T-helper 1 cell treated with Interleukin-12 subunit alpha and Interleukin-12 subunit beta and Interleukin-4 antibody, amounts not matched to agents 30 ng/mL and 1 ng/mL, for 36 hours (primary cell): ENCODE measurements at regions not wholly inside any gene's neighbourhood (a gene's known extent, or its start where the extent isn't known, plus 50 kb on each side); places are given as distances from the start of the nearest gene placed in this dataset.
"Not testable (repeated sequence)": the region's sequence is repeated elsewhere in the genome, so short reads cannot be mapped to it uniquely, and the experiment has no call there.

ENCODE experiments used
- intact Hi-C: fragments of 100-400 bp; cut with micrococcal nuclease; formaldehyde crosslinking; loops from one replicate; pipeline ENCODE4 v1.15.1; 2024

GRCh38 chr13:94824601-94825000, 112.3 kb upstream of the SOX21 start:
- intact Hi-C loops = no loop called here

DNA sequence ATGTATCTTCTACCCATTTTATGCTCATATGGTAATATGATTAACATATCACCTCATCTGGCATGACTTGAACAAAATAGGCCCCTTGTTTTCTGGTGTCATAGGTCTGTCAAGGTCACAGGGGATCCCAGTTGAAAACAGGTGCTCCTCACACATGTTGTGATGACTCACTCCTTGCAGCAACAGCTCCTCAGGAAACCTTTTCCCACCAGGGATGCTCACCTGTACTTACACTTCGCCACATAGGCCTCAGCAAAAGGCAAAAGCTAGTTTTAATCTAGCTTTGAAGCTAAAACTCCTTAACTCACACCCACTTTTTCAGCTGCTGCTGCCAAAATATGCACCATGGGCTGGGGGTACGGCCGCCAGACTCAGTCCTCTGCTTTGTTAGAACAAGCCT, 110.0 kb upstream of the SOX21 start:
- intact Hi-C loops = no loop called here

DNA sequence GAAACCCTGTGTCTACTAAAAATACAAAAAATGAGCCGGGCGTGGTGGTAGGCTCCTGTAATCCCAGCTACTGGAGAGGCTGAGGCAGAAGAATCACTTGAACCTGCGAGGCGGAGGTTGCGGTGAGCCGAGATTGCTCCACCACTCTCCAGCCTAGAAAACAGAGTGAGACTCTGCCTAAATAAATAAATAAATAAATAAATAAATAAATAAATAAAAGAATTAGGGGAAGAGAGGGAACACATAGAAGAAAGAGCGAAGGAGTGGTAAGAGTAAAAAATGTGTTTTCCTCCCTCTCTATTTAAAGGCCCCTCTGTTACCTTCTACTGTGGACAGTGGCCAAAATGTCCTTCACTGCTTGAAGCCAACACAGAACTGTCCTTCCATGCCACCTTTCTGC, 103.9 kb upstream of the SOX21 start:
- intact Hi-C loops = no loop called here

- intact Hi-C loops = no loop called here
These were observed 101.7 kb upstream of the SOX21 start for GRCh38 chr13:94813920-94814475.

- intact Hi-C loops = no loop called here
These were observed 99.4 kb upstream of the SOX21 start for GRCh38 chr13:94811753-94812152.

DNA sequence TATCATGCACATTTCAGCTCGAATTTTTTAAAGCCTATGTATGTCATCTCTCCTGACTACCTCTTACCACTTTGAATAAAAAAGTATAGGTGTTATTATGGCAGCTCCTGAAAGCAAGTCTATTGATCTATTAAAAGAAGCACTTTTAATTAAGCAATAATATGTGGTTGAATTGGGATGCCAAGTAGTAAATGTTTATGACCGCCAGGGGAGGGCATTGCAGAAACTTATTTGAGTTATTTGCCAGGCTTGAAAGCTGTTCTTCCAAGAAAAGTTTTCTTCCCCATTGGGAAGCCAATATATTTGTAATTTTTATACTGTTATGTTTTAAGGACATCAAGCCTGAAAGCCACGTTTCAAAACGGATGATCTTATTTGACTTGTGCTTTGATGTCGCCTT, 88.1 kb upstream of the SOX21 start:
- intact Hi-C loops = no loop called here

- intact Hi-C loops = no loop called here
These were observed 87.0 kb upstream of the SOX21 start for GRCh38 chr13:94799299-94799698.

DNA sequence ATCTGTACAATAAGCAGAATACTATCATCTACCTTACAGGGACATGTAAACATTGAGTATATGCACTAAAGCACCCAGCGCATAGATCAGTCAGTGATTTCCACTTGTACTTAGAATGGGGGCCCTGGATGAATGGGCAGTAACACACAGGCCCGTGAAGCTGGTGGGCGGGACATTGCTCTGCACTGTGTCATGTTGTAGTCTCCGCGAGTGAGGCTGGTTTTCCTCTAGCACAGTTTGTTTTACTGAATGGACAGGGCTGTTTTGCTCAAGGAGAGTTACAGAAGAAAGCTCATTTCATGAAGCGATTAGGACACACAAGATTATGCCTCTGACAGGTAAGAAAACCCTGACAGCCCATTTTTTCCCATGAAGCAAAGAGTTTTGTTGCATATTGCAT, 86.4 kb upstream of the SOX21 start:
- intact Hi-C loops = no loop called here

DNA sequence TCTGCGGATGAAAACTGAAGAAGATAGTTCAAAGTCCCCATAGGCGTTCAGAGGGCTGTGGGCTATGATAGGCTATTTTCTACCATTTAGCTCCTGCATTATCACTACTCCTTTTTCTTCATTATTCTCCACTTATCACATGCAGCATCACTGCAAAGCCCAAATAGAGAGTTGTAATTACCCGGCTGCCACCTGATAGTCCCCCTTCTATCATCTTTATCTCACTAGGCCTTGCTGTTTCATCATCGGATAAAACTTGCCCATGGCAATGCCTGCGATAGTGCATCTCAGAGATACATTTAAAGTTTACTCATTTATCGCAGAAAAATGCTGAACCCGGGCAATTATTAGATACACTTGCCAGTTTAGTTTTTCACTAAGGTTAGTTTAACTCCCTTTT, 82.9 kb upstream of the SOX21 start:
- intact Hi-C loops = no loop called here

- intact Hi-C loops = not testable (repeated sequence)
These were observed 73.9 kb upstream of the SOX21 start for GRCh38 chr13:94786246-94786645.

- intact Hi-C loops = no loop called here
These were observed 71.7 kb upstream of the SOX21 start for GRCh38 chr13:94784066-94784465.

DNA sequence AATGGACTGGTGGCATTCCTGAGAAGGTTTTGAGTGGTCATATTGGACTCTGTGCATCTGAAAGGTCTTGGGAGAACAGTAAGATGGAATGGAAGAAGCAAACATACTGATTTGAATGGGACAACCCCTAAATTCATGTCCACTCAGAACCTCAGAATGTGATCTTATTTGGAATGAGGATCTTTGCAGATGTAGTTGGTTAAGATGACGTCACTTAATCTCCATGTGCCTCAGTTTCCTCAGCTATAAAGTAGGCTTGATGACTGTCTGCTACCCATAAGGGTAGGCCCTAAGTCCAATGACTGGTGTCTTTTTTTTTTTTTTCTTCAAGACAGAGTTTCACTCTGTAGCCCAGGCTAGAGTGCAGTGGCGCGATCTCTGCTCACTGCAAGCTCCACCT, 71.1 kb upstream of the SOX21 start:
- intact Hi-C loops = no loop called here

DNA sequence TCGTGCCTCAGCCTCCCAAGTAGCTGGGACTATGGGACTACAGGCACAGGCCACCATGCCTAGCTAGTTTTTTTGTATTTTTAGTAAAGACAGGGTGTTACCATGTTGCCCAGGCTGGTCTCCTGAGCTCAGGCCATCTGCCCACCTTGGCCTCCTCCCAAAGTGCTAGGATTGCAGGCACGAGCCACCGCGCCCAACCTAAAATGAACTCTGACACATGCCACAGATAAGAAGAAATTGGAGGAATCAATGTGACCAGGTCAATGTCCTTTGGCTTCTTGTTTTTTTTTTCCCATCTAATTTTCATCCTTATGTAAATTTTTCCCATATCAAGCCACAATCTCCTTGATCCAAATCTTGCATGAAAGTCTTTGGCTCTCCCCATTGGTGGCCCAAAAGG, 68.1 kb upstream of the SOX21 start:
- intact Hi-C loops = no loop called here

- intact Hi-C loops = no loop called here
These were observed 66.6 kb upstream of the SOX21 start for GRCh38 chr13:94778986-94779385.

- intact Hi-C loops = no loop called here
These were observed 66.2 kb upstream of the SOX21 start for GRCh38 chr13:94778585-94778984.

DNA sequence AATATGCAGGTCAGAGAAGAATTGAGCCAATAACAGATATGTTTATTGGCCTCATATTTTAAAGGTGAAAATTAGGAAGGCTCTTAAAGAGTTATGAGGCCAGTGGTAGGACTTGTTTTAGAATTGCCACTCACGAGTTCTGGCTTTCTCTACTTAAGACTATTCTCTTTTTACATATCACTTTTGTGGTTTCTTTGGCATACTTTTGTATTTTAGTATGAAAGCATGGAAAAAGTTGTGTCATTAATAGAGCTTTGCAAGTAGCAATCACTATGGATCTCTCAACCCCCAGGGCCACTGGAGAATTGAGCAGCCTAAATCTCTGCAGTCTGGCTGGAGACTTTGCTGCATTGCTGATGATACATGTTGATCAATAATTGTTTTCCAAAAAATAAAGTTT, 64.6 kb upstream of the SOX21 start:
- intact Hi-C loops = no loop called here

GRCh38 chr13:94776300-94776699, 64.0 kb upstream of the SOX21 start:
- intact Hi-C loops = no loop called here

- intact Hi-C loops = no loop called here
These were observed 53.5 kb upstream of the SOX21 start for GRCh38 chr13:94765814-94766213.

GRCh38 chr13:94764576-94765321, 52.4 kb upstream of the SOX21 start:
- intact Hi-C loops = no loop called here
